Lower leg skin (tissue), 4 donors: ENCODE measurements at regions not wholly inside any gene's neighbourhood (a gene's known extent, or its start where the extent isn't known, plus 50 kb on each side); places are given as distances from the start of the nearest gene placed in this dataset.
A peak's percentile ranks its signal among the peaks of the same experiment; 100 is the strongest.

Experiments used
- DNase-seq, 2 donors: peaks; one replicate each; pipeline ENCODE4 v3.0.0-alpha.2; 2019; ENCODE audit warnings: low spot score in 2 of 2
- H3K4me3 ChIP-seq: fragments of 200-600 bp; sonication (generic); 2 replicates; pipeline ENCODE4 v1.5.1; 2017; ENCODE audit warnings: mild to moderate bottlenecking, low read depth; ENCODE audit not compliant: poor library complexity, severe bottlenecking
- CTCF ChIP-seq, 3 donors: fragments of 450-650 bp; IDR thresholded peaks; one replicate each; pipeline ENCODE4 v1.5.1; 2016; ENCODE audit warnings: antibody characterized with exemption in 3 of 3, mild to moderate bottlenecking in 3 of 3, moderate library complexity in 2 of 3
- POLR2A ChIP-seq, 2 donors: fragments of 450-650 bp; IDR thresholded peaks; one replicate each; pipeline ENCODE4 v1.6.1; 2016 to 2017; ENCODE audit warnings: antibody characterized with exemption in 2 of 2, mild to moderate bottlenecking in 1 of 2, moderate library complexity in 1 of 2
- WGBS, 2 donors: methylation state at CpG; one replicate each; pipeline ENCODE4 v1.1.5; 2018; 5-methylcytosine and 5-hydroxymethylcytosine counted together
- intact Hi-C: fragments of 100-400 bp; cut with DNase I; formaldehyde crosslinking; loops from one replicate; pipeline ENCODE4 v1.15.0; 2023; ENCODE audit warnings: low total_unique reads

- no peak overlapping the region for H3K4me3 ChIP-seq
- TF ChIP-seq POLR2A (IDR thresholded peaks at IDR 0.05) = no peak
- WGBS, 2 donors = 83 to 94% methylated on average over 4 of the region's 4 CpGs
- no peak for DNase-seq
- intact Hi-C loops = loop anchor here (10.0 kb wide), 1 partner anchor 343 kb away; no protein-coding TSS in a partner anchor
Measured at GRCh38 chr6:56361812-56362211, 114.4 kb upstream of the COL21A1 start.

- no peak overlapping the region for H3K4me3 ChIP-seq
- TF ChIP-seq POLR2A (IDR thresholded peaks at IDR 0.05) = no peak
- peak in 1 of 3 donors; percentile 86 for TF ChIP-seq CTCF (IDR thresholded peaks at IDR 0.05)
- peak; percentile 65 to 89 for DNase-seq
- WGBS, 2 donors = 29 to 30% methylated on average over 9 of the region's 9 CpGs
- intact Hi-C loops = no loop called here
Measured at GRCh38 chr6:56359201-56359899, 112.0 kb upstream of the COL21A1 start.

GRCh38 chr6:56357616-56358373 is 110.4 kb upstream of the COL21A1 start:
- intact Hi-C loops = no loop called here
- no peak for DNase-seq
- no peak overlapping the region for H3K4me3 ChIP-seq
- no peak for TF ChIP-seq CTCF (IDR thresholded peaks at IDR 0.05)
- no peak for TF ChIP-seq POLR2A (IDR thresholded peaks at IDR 0.05)
- WGBS, 2 donors = 66 to 76% methylated on average over 6 of the region's 6 CpGs

- intact Hi-C loops = no loop called here
- no peak for DNase-seq
- no peak for TF ChIP-seq CTCF (IDR thresholded peaks at IDR 0.05)
- no peak for TF ChIP-seq POLR2A (IDR thresholded peaks at IDR 0.05)
- no peak overlapping the region for H3K4me3 ChIP-seq
- whole genome bisulfite sequencing, 2 donors = 40 to 60% methylated on average over 2 of the region's 2 CpGs
Measured at GRCh38 chr6:56356426-56356825, 109.0 kb upstream of the COL21A1 start.

- intact Hi-C loops = no loop called here
Measured at GRCh38 chr6:56353860-56354259, 106.5 kb upstream of the COL21A1 start.

More at GRCh38 chr6:56353860-56354259, 106.5 kb upstream of the COL21A1 start:
- no peak overlapping the region for H3K4me3 ChIP-seq
- TF ChIP-seq POLR2A (IDR thresholded peaks at IDR 0.05) (no peak), CTCF (IDR thresholded peaks at IDR 0.05) (no peak)
- no peak for DNase-seq
